Endothelial cell of umbilical vein (primary cell): ENCODE measurements at regions not wholly inside any gene's neighbourhood (a gene's known extent, or its start where the extent isn't known, plus 50 kb on each side); places are given as distances from the start of the nearest gene placed in this dataset.

Source experiments
- BruUV-seq: library from RNA; stranded (reverse); fragments of 400-500 nt; replicated peaks from 2 replicates; lab custom pipeline; 2021; lab: Mats Ljungman, UMichigan
- CTCF ChIA-PET: fragments of 300-600, 350-600 bp; sonication (Branson Sonifier 250); formaldehyde crosslinking; loops from one replicate; lab custom pipeline; 2021; ENCODE audit warnings: antibody characterized with exemption, inconsistent platforms; lab: Charles Lee
- POLR2A ChIA-PET: fragments of 300-600, 350-600 bp; sonication (Branson Sonifier 250); formaldehyde crosslinking; loops from one replicate; lab custom pipeline; 2021; ENCODE audit warnings: antibody characterized with exemption, inconsistent platforms; lab: Charles Lee
- DNase-seq: peaks from one replicate; pipeline ENCODE4 v3.0.0-alpha.2; 2011; ENCODE audit warnings: low read depth, low spot score
- FAIRE-seq: peaks from 2 replicates; lab custom pipeline; 2011; peaks lifted over from hg19 to GRCh38; lab: Jason Lieb, UNC
- H2AFZ ChIP-seq: 2 replicates; pipeline ENCODE4 v1.6.0; 2012; ENCODE audit warnings: low read depth, low read length, control low read depth, inconsistent platforms
- H3K27ac ChIP-seq: 2 replicates; pipeline ENCODE4 v1.5.1; 2011; ENCODE audit warnings: low read depth, mild to moderate bottlenecking, control low read depth, low read length, moderate library complexity; ENCODE audit not compliant: insufficient read depth
- H3K27me3 ChIP-seq, 2 experiments: 2 replicates each; pipeline versions ENCODE4 v1.6.0 to v1.6.1; 2011; ENCODE audit warnings: low read length in 2 of 2, mixed read lengths in 1 of 2; ENCODE audit not compliant: control insufficient read depth in 2 of 2, insufficient read depth in 2 of 2
- H3K36me3 ChIP-seq, 2 experiments: 2 replicates in 1 of 2; 3 replicates in 1 of 2; pipeline ENCODE4 v1.5.1; 2011; ENCODE audit warnings: low read length in 2 of 2, mild to moderate bottlenecking in 1 of 2, moderate library complexity in 1 of 2; ENCODE audit not compliant: control insufficient read depth in 2 of 2, insufficient read depth in 2 of 2; ENCODE audit errors: extremely low read depth in 1 of 2
- H3K4me1 ChIP-seq: 3 replicates; pipeline ENCODE4 v1.5.1; 2011; ENCODE audit warnings: mild to moderate bottlenecking, low read length; ENCODE audit not compliant: control insufficient read depth, insufficient read depth; ENCODE audit errors: extremely low read depth
- H3K4me2 ChIP-seq: 2 replicates; pipeline ENCODE4 v1.6.1; 2011; ENCODE audit warnings: low read length, control low read depth, mixed read lengths; ENCODE audit not compliant: insufficient read depth
- H3K4me3 ChIP-seq, 3 experiments: fragments of 200-600 bp in 1 of 3; sonication (generic), shearing (Covaris generic) in 1 of 3; replicated peaks in 1 of 3; 2 replicates each; pipeline ENCODE4 v1.5.1; 2011 to 2016; ENCODE audit warnings: control low read depth in 3 of 3, low read length in 3 of 3, mild to moderate bottlenecking in 2 of 3, inconsistent platforms in 1 of 3, low read depth in 1 of 3, moderate library complexity in 1 of 3; ENCODE audit not compliant: insufficient read depth in 1 of 3
- H3K79me2 ChIP-seq: 2 replicates; pipeline ENCODE4 v1.6.0; 2012; ENCODE audit warnings: low read length, inconsistent platforms; ENCODE audit not compliant: control insufficient read depth, insufficient read depth
- H3K9ac ChIP-seq: replicated peaks from 2 replicates; pipeline ENCODE3; 2011; ENCODE audit warnings: low read length, control low read depth; ENCODE audit not compliant: insufficient read depth; ENCODE audit errors: extremely low read depth
- H3K9me1 ChIP-seq: replicated peaks from 3 replicates; pipeline ENCODE4 v1.6.0; 2011; ENCODE audit warnings: mild to moderate bottlenecking, low read length; ENCODE audit not compliant: control insufficient read depth, insufficient read depth; ENCODE audit errors: extremely low read depth
- H3K9me3 ChIP-seq: replicated peaks from 2 replicates; pipeline ENCODE4 v1.5.1; 2012; ENCODE audit warnings: low read length, inconsistent platforms; ENCODE audit not compliant: control insufficient read depth, insufficient read depth
- H4K20me1 ChIP-seq: replicated peaks from 2 replicates; pipeline ENCODE3; 2011; ENCODE audit warnings: mild to moderate bottlenecking, low read length; ENCODE audit not compliant: control insufficient read depth, insufficient read depth; ENCODE audit errors: extremely low read depth
- EZH2 ChIP-seq: IDR thresholded peaks from 2 replicates; pipeline ENCODE4 v1.6.1; 2012; ENCODE audit warnings: borderline replicate concordance, low read depth, mild to moderate bottlenecking, moderate library complexity, low read length, inconsistent platforms; ENCODE audit not compliant: severe bottlenecking
- FOS ChIP-seq: IDR thresholded peaks from 2 replicates; pipeline ENCODE4 v1.6.1; 2011; ENCODE audit warnings: mild to moderate bottlenecking, low read length, moderate library complexity, borderline replicate concordance; ENCODE audit not compliant: insufficient read depth
- GATA2 ChIP-seq: IDR thresholded peaks from 2 replicates; pipeline ENCODE4 v1.7.0; 2011; ENCODE audit warnings: low read depth, mild to moderate bottlenecking, moderate library complexity, mixed read lengths, low read length; ENCODE audit not compliant: insufficient read length, insufficient read depth
- JUN ChIP-seq: IDR thresholded peaks from 2 replicates; pipeline ENCODE4 v1.6.1; 2011; ENCODE audit warnings: borderline replicate concordance, low read depth; ENCODE audit not compliant: insufficient read length, insufficient read depth
- MYC ChIP-seq: IDR thresholded peaks from one replicate; pipeline ENCODE4 v1.6.1; 2011; ENCODE audit warnings: mild to moderate bottlenecking, low read depth, low read length
- POLR2A ChIP-seq: IDR thresholded peaks from 2 replicates; pipeline ENCODE4 v1.6.1; 2012; ENCODE audit warnings: low read depth, mild to moderate bottlenecking, control low read depth, low read length
- POLR2AphosphoS5 ChIP-seq: IDR thresholded peaks from 2 replicates; pipeline ENCODE4 v1.6.1; 2012; ENCODE audit warnings: low read depth, mild to moderate bottlenecking, control low read depth, low read length, moderate library complexity; ENCODE audit not compliant: insufficient read depth
- dilution Hi-C: fragments of 300-500 bp; cut with MboI; formaldehyde crosslinking; loops from one replicate; pipeline ENCODE4 v1.15.0; 2019; ENCODE audit warnings: low sequenced_read_pairs; ENCODE audit not compliant: extremely low pct_ligation_motif_present
- intact Hi-C: fragments of 100-400 bp; cut with micrococcal nuclease; formaldehyde crosslinking; loops from one replicate; pipeline ENCODE4 v1.10.0; 2022
- TF ChIP-seq, protein P1 (sequence below), 2 donors: IDR thresholded peaks; 1 replicate in 1 of 2; 2 replicates in 1 of 2; pipeline ENCODE4 v1.5.1; 2011; ENCODE audit warnings: low read length in 2 of 2, mild to moderate bottlenecking in 2 of 2, moderate library complexity in 2 of 2, control low read depth in 1 of 2, inconsistent platforms in 1 of 2, low read depth in 1 of 2; ENCODE audit not compliant: insufficient read depth in 1 of 2; ENCODE audit errors: extremely low read depth in 1 of 2
- TF ChIP-seq, protein P2 (sequence below): IDR thresholded peaks from 2 replicates; pipeline ENCODE4 v1.6.1; 2011; ENCODE audit not compliant: insufficient read depth, insufficient read length

DNA sequence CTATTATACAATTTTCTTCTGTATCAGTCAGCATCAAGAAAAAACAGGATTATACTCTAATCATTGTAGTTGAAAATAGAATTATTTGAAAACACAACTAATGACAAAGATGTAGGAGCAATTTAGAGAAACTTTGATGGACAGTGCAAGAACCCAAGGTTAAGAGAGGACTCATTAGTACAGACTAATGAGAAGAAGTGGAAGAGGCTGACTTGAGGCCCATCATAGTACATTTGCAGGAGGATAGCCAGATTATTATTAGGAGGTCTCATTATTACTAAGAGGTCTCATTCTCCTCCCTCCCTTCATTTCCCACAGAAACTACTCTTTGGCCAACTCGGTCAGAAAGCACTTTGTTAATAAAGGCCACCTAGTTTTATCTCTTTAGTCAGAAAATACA lies 1983.0 kb downstream of the SUCLG1 start:
- ChIA-PET POLR2A (no interaction called here), CTCF (no interaction called here)
- Histone ChIP-seq H3K36me3 (no peaks in the 10 kb centered on the region), H3K9ac (no peak overlapping the region), H3K27me3 (no peaks in the 10 kb centered on the region), H4K20me1 (no peaks in the 10 kb centered on the region), H3K4me1 (no peaks in the 10 kb centered on the region), H3K27ac (no peak overlapping the region), H3K9me3 (no peaks in the 10 kb centered on the region), H3K4me3 (no peak overlapping the region), H3K79me2 (no peaks in the 10 kb centered on the region), H3K4me2 (no peak overlapping the region), H2AFZ (no peak overlapping the region), H3K9me1 (no peaks in the 10 kb centered on the region)
- no peak for TF ChIP-seq POLR2AphosphoS5
- no peak for TF ChIP-seq POLR2A
- no peak for TF ChIP-seq GATA2
- no peak for TF ChIP-seq JUN
- TF ChIP-seq FOS = no peak
- TF ChIP-seq, protein P1, sequence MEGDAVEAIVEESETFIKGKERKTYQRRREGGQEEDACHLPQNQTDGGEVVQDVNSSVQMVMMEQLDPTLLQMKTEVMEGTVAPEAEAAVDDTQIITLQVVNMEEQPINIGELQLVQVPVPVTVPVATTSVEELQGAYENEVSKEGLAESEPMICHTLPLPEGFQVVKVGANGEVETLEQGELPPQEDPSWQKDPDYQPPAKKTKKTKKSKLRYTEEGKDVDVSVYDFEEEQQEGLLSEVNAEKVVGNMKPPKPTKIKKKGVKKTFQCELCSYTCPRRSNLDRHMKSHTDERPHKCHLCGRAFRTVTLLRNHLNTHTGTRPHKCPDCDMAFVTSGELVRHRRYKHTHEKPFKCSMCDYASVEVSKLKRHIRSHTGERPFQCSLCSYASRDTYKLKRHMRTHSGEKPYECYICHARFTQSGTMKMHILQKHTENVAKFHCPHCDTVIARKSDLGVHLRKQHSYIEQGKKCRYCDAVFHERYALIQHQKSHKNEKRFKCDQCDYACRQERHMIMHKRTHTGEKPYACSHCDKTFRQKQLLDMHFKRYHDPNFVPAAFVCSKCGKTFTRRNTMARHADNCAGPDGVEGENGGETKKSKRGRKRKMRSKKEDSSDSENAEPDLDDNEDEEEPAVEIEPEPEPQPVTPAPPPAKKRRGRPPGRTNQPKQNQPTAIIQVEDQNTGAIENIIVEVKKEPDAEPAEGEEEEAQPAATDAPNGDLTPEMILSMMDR (IDR thresholded peaks at IDR 0.05; ENCODE audit: extremely low read depth in 1 of 2, insufficient read depth in 1 of 2, low read depth in 1 of 2, low read length in 2 of 2) = no peak
- TF ChIP-seq, protein P2, sequence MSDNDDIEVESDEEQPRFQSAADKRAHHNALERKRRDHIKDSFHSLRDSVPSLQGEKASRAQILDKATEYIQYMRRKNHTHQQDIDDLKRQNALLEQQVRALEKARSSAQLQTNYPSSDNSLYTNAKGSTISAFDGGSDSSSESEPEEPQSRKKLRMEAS = no peak
- no peak for TF ChIP-seq EZH2
- no peak for TF ChIP-seq MYC
- dilution Hi-C loops (no loop called here), intact Hi-C loops (no loop called here)
- BruUV-seq = no TSS peak
- DNase-seq = no peak
- no peak for FAIRE-seq
